H9 (cell line): ENCODE measurements at regions not wholly inside any gene's neighbourhood (a gene's known extent, or its start where the extent isn't known, plus 50 kb on each side); places are given as distances from the start of the nearest gene placed in this dataset.
"Not testable (repeated sequence)": the region's sequence is repeated elsewhere in the genome, so short reads cannot be mapped to it uniquely, and the experiment has no call there.

Experiments used
- DNase-seq: peaks from one replicate; pipeline ENCODE4 v3.0.0-alpha.2; 2017
- H2AFZ ChIP-seq: one replicate; pipeline ENCODE4 v1.6.1; 2013; ENCODE audit warnings: mild to moderate bottlenecking, low read length, control low read depth, moderate library complexity
- H2AK5ac ChIP-seq: 2 replicates; pipeline ENCODE4 v1.6.1; 2013; ENCODE audit warnings: low read length, control low read depth, mixed read lengths; ENCODE audit not compliant: insufficient read length
- H2BK120ac ChIP-seq: one replicate; pipeline ENCODE4 v1.6.1; 2013; ENCODE audit warnings: low read depth, mild to moderate bottlenecking, low read length, control low read depth, inconsistent platforms; ENCODE audit not compliant: poor library complexity, severe bottlenecking
- H2BK12ac ChIP-seq: 2 replicates; pipeline ENCODE4 v1.6.1; 2013; ENCODE audit warnings: low read length, control low read depth, mixed read lengths, low read depth; ENCODE audit not compliant: insufficient read length
- H2BK15ac ChIP-seq: 2 replicates; pipeline ENCODE4 v1.6.1; 2013; ENCODE audit warnings: low read depth, low read length, control low read depth
- H2BK20ac ChIP-seq: one replicate; pipeline ENCODE4 v1.6.1; 2013; ENCODE audit warnings: low read depth, mild to moderate bottlenecking, low read length, control low read depth, inconsistent platforms; ENCODE audit not compliant: poor library complexity, severe bottlenecking
- H2BK5ac ChIP-seq: 2 replicates; pipeline ENCODE4 v1.6.1; 2013; ENCODE audit warnings: low read length, control low read depth, mixed read lengths; ENCODE audit not compliant: insufficient read length
- H3K14ac ChIP-seq: 2 replicates; pipeline ENCODE4 v1.6.1; 2013; ENCODE audit warnings: low read length, control low read depth; ENCODE audit not compliant: insufficient read depth
- H3K18ac ChIP-seq: 2 replicates; pipeline ENCODE4 v1.6.1; 2013; ENCODE audit warnings: low read depth, mild to moderate bottlenecking, mixed read lengths, low read length, control low read depth; ENCODE audit not compliant: insufficient read length
- H3K23ac ChIP-seq: 2 replicates; pipeline ENCODE4 v1.6.1; 2013; ENCODE audit warnings: low read length, control low read depth, mixed read lengths, low read depth; ENCODE audit not compliant: insufficient read length
- H3K23me2 ChIP-seq: 2 replicates; pipeline ENCODE4 v1.6.1; 2013; ENCODE audit warnings: low read depth, mild to moderate bottlenecking, mixed read lengths, low read length, control low read depth; ENCODE audit not compliant: insufficient read length, poor library complexity, severe bottlenecking
- H3K27ac ChIP-seq: 2 replicates; pipeline ENCODE4 v1.5.1; 2013; ENCODE audit warnings: low read length, control low read depth, mixed read lengths, low read depth; ENCODE audit not compliant: insufficient read length
- H3K27me3 ChIP-seq: 2 replicates; pipeline ENCODE4 v1.6.1; 2013; ENCODE audit warnings: low read length, control low read depth, inconsistent platforms; ENCODE audit not compliant: insufficient read depth
- H3K4ac ChIP-seq: 2 replicates; pipeline ENCODE4 v1.6.1; 2013; ENCODE audit warnings: low read depth, mild to moderate bottlenecking, control low read depth, inconsistent platforms, low read length, moderate library complexity
- H3K4me1 ChIP-seq: 2 replicates; pipeline ENCODE4 v1.6.1; 2013; ENCODE audit warnings: low read length, control low read depth, inconsistent platforms; ENCODE audit not compliant: insufficient read depth
- H3K4me2 ChIP-seq: 2 replicates; pipeline ENCODE4 v1.6.1; 2013; ENCODE audit warnings: low read length, control low read depth, mixed read lengths; ENCODE audit not compliant: insufficient read length, insufficient read depth
- H3K56ac ChIP-seq: 2 replicates; pipeline ENCODE4 v1.6.1; 2013; ENCODE audit warnings: low read depth, mild to moderate bottlenecking, mixed read lengths, low read length, control low read depth; ENCODE audit not compliant: insufficient read length
- H3K79me1 ChIP-seq: 2 replicates; pipeline ENCODE4 v1.6.1; 2013; ENCODE audit warnings: low read depth, mild to moderate bottlenecking, moderate library complexity, low read length, control low read depth, inconsistent platforms; ENCODE audit not compliant: insufficient read depth, poor library complexity, severe bottlenecking
- H3K79me2 ChIP-seq: 2 replicates; pipeline ENCODE4 v1.6.1; 2013; ENCODE audit warnings: low read length, control low read depth, inconsistent platforms; ENCODE audit not compliant: insufficient read depth
- H3K9ac ChIP-seq: 2 replicates; pipeline ENCODE4 v1.6.1; 2013; ENCODE audit warnings: low read length, control low read depth, mixed read lengths; ENCODE audit not compliant: insufficient read length; ENCODE audit errors: extremely low read depth
- H3K9me3 ChIP-seq: one replicate; pipeline ENCODE4 v1.6.1; 2013; ENCODE audit warnings: low read depth, low read length, inconsistent platforms; ENCODE audit not compliant: control insufficient read depth
- H3T11ph ChIP-seq: one replicate; pipeline ENCODE4 v1.6.1; 2013; ENCODE audit warnings: mild to moderate bottlenecking, low read length, control low read depth, inconsistent platforms
- H4K20me1 ChIP-seq: one replicate; pipeline ENCODE4 v1.6.1; 2013; ENCODE audit not compliant: control insufficient read depth, insufficient read length, insufficient read depth
- H4K5ac ChIP-seq: 2 replicates; pipeline ENCODE4 v1.6.1; 2013; ENCODE audit warnings: low read depth, mild to moderate bottlenecking, mixed read lengths, low read length, control low read depth; ENCODE audit not compliant: insufficient read length
- H4K8ac ChIP-seq: replicated peaks from 2 replicates; pipeline ENCODE4 v1.6.1; 2013; ENCODE audit warnings: low read length, control low read depth, mixed read lengths, low read depth; ENCODE audit not compliant: insufficient read length
- H4K91ac ChIP-seq: 2 replicates; pipeline ENCODE4 v1.6.1; 2013; ENCODE audit warnings: low read depth, mild to moderate bottlenecking, moderate library complexity, mixed read lengths, low read length, control low read depth; ENCODE audit not compliant: insufficient read length
- H3K27ac Mint-ChIP-seq, 3 experiments: 2 replicates in 2 of 3; 3 replicates in 1 of 3; pipeline ENCODE4 v1.8.0; 2020 to 2021; ENCODE audit warnings: mixed read lengths in 3 of 3, mild to moderate bottlenecking in 1 of 3, moderate library complexity in 1 of 3
- H3K27me3 Mint-ChIP-seq: 2 replicates; pipeline ENCODE4 v1.8.0; 2021; ENCODE audit warnings: low read depth, mild to moderate bottlenecking, moderate library complexity, mixed read lengths
- H3K36me3 Mint-ChIP-seq, 3 experiments: 2 replicates in 2 of 3; 3 replicates in 1 of 3; pipeline ENCODE4 v1.8.0; 2020 to 2021; ENCODE audit warnings: low read depth in 3 of 3, mixed read lengths in 3 of 3; ENCODE audit not compliant: insufficient read depth in 1 of 3
- H3K4me1 Mint-ChIP-seq, 2 experiments: 2 replicates each; pipeline ENCODE4 v1.8.0; 2020; ENCODE audit warnings: mixed read lengths in 2 of 2
- H3K4me3 Mint-ChIP-seq, 2 experiments: 2 replicates in 1 of 2; 3 replicates in 1 of 2; pipeline ENCODE4 v1.8.0; 2020 to 2021; ENCODE audit warnings: mild to moderate bottlenecking in 2 of 2, mixed read lengths in 2 of 2, moderate library complexity in 1 of 2
- H3K9me3 Mint-ChIP-seq, 2 experiments: 2 replicates in 1 of 2; 3 replicates in 1 of 2; pipeline ENCODE4 v1.8.0; 2020; ENCODE audit warnings: mild to moderate bottlenecking in 2 of 2, mixed read lengths in 2 of 2, moderate library complexity in 1 of 2
- CTCF ChIP-seq: fragments of 200-600 bp; sonication (generic); conservative IDR thresholded peaks from 3 replicates; pipeline ENCODE4 v1.8.0; 2021; ENCODE audit warnings: antibody characterized with exemption, mild to moderate bottlenecking
- WGBS: extraction: QIAGEN DNeasy Blood & Tissue Kit; methylation state at CpG from one replicate; pipeline ENCODE4 v1.1.7; 2013; ENCODE audit warnings: missing lambda C conversion rate, low lambda C conversion rate, mixed read lengths; ENCODE audit not compliant: insufficient read length; ENCODE audit errors: extremely low coverage; 5-methylcytosine and 5-hydroxymethylcytosine counted together

DNA sequence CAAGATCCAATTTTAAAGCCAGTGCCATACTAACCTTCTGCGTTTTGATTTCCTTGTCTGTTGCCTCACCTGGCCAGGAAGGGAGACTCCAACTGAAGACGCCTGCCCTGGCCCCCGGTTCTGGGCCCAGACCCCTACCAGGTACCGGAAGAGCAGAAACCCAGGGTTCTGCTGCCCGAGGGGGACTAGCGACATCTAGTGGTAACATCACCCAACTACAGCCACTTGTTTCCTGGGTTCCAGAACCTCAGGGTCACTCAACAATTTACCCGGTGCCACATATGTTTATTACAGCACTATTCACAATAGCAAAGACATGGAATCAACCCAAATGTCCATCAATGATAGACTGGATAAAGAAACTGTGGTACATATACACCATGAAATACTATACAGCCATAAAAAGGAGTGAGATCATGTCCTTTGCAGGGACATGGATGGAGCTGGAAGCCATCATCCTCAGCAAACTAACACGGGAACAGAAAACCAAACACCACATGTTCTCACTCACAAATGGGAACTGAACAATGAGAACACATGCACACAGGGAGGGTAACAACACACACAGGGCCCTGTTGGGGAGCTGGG is 268.7 kb upstream of the IRX4 start:
- not testable (repeated sequence) for H3K4me2 ChIP-seq, H2BK12ac ChIP-seq, H3K9ac ChIP-seq, H3K36me3 Mint-ChIP-seq, H3K4me1 ChIP-seq, H3K79me1 ChIP-seq, H4K91ac ChIP-seq, H2BK5ac ChIP-seq, H3K9me3 Mint-ChIP-seq, H2AK5ac ChIP-seq, H3K56ac ChIP-seq, H2AFZ ChIP-seq, H2BK20ac ChIP-seq, H4K5ac ChIP-seq, H4K20me1 ChIP-seq, H3K23me2 ChIP-seq, H3K4me3 Mint-ChIP-seq, H2BK15ac ChIP-seq, H3K14ac ChIP-seq, H3K27me3 ChIP-seq, H4K8ac ChIP-seq, H2BK120ac ChIP-seq, H3T11ph ChIP-seq, H3K9me3 ChIP-seq, H3K79me2 ChIP-seq, H3K23ac ChIP-seq, H3K4ac ChIP-seq, H3K27ac ChIP-seq, H3K18ac ChIP-seq
- Mint-ChIP-seq H3K27me3 (peaks cover 20% of the 10 kb centered on the region), H3K27ac (0 out of 7 replicates have a peak overlapping the region, but pooled peaks of 1 of the 3 experiments have one; percentile 83), H3K4me1 (peaks cover 9 to 19% of the 10 kb centered on the region in 2 experiments)
- peak; percentile 96 for TF ChIP-seq CTCF
- WGBS, result no CpG with 5 or more reads among the region's 8 CpGs
- peak; percentile 66 for DNase-seq
